GM21526 (cell line): ENCODE measurements at regions not wholly inside any gene's neighbourhood (a gene's known extent, or its start where the extent isn't known, plus 50 kb on each side); places are given as distances from the start of the nearest gene placed in this dataset.
"Not testable (repeated sequence)": the region's sequence is repeated elsewhere in the genome, so short reads cannot be mapped to it uniquely, and the experiment has no call there.

Source experiments
- ATAC-seq: cut with Tn5 transposase; IDR thresholded peaks from one replicate; pipeline ENCODE4 v1.9.1; 2021; ENCODE audit warnings: moderate library complexity; ENCODE audit not compliant: unreplicated experiment, low FRiP score

DNA sequence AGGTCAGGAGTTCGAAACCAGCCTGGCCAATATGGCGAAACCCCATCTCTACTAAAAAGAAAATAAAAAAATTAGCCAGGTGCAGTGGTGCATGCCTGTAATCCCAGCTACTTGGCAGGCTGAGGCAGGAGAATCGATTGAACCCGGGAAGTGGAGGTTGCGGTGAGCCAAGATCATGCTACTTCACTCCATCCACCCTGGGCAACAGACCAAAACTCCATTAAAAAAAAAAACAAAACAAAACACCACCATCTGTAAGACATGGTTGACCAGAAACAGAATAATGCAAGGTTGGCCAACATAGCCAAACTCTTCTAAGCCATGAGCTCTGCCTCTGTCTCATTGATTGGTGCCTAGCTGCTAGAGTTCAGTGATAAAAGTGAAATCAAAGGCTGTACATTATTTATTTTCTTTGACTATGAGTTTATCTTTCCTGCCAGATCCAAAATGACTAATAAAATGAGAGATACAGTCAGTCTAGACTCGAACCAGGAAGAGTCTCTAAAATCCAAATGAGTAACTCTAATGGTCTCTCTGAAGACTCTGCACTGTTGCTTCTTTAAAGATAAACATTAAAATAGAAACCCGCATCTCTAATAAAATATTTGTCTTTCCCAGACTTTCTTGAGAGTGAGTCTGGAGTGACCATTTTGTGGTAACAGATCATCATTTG lies 404.7 kb downstream of the DAD1 start:
- no peak for ATAC-seq

DNA sequence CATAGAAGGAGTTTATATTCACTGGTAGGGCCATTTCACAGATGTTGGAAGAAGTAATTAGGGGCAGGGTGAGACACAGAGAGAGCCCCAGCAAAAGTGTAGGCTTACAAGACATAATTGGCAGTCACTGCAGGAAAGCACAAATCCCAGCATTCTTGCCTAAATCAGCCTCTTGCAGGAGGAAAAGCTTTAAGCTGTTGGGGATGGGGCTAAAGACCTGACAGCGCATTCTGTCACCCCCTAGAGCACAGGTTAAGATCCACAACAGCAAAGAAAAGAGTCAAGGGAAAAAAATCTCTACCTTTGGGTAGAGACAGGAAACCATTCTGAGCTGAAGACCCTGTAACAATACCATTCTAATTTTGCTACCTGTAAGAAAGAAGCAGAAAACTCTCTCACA lies 409.0 kb downstream of the DAD1 start:
- no peak for ATAC-seq

DNA sequence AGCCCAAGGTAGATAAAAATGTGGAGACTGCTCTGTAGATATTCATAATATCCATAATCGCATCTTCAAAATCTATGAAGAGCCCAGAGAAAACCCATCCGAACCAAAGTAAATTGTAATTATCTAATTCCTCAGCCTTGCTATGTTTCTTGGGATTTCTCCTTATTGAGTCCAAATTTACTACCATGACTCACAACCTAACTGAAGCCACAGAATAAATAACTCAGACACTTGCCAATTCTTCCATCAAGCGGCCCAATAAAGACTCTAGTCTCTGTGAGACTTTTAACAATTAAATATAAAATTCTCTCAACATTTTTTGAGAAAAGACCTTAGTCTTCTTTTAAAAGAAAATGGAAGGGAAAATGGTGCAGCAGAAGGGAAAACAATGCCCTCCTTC lies 409.8 kb downstream of the DAD1 start:
- ATAC-seq: no peak

DNA sequence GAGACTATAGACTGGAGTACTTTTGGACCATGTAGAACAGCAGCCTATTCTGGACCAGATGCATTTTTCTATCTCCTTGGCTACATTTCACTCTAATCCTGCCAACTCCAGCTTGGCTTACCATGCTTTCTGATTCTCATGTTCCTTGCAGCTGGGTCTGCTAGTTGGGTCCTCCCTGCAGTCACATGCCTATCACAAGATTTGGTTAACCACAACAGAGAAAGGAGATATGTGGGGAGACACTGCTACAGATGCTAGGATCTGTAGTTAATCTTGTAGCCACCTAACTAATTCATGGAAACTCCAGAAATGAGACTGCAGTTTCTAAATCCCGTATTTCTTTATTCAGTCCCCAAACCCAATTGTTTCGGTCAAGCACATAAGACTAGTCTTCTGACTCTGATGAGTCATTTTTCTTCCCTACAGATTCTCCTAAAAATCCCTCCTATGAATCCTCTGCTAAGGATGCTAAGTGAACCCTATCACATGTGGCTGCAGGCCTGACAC lies 410.6 kb downstream of the DAD1 start:
- ATAC-seq: no peak

DNA sequence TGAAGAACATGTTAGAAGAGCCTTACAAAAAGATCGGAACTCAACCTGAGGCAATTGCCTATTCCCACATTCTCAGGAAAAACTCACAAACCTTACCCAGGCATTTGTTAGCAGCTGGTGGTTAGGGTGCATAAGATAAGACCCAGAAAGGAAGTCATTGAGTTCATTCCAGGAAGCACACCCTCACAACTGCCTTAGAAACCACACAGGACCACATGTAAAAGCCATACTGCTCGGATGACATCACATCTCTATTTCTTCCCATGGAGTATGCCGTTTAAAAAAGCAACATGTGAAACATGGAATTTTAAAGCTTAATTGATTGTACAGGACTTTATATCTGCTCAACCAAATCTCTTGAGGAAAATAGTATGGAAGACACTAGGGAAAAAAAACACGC lies 411.2 kb downstream of the DAD1 start:
- no peak for ATAC-seq

DNA sequence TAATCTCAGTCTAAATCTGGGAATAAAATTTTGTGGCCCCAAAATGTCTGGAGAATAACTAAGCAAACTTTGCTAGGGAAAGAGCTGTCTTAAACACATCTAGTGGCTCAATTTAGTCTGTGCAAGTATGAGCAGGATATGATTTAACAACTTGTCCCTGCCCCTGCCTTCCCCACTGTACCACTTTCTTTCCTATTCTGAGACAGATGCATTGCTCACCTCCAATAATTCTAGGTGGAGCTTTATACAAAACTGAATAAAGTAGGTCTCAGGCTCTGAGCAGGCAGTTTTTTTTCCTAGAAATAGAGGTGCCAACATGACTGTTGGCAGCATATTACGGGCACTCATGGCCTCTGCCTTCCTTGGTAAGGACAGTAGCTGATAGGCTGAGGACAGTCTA lies 412.1 kb downstream of the DAD1 start:
- no peak for ATAC-seq

DNA sequence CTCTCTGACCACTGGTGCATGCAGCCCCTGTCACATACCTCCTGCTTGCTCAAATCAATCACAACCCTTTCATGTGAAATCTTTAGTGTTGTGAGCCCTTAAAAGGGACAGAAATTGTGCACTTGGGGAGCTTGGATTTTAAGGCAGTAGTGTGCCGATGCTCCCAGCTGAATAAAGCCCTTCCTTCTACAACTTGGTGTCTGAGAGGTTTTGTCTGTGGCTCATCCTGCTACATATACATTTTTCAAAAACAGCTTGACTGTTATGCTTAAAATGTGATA lies 413.8 kb downstream of the DAD1 start:
- ATAC-seq: not testable (repeated sequence)

DNA sequence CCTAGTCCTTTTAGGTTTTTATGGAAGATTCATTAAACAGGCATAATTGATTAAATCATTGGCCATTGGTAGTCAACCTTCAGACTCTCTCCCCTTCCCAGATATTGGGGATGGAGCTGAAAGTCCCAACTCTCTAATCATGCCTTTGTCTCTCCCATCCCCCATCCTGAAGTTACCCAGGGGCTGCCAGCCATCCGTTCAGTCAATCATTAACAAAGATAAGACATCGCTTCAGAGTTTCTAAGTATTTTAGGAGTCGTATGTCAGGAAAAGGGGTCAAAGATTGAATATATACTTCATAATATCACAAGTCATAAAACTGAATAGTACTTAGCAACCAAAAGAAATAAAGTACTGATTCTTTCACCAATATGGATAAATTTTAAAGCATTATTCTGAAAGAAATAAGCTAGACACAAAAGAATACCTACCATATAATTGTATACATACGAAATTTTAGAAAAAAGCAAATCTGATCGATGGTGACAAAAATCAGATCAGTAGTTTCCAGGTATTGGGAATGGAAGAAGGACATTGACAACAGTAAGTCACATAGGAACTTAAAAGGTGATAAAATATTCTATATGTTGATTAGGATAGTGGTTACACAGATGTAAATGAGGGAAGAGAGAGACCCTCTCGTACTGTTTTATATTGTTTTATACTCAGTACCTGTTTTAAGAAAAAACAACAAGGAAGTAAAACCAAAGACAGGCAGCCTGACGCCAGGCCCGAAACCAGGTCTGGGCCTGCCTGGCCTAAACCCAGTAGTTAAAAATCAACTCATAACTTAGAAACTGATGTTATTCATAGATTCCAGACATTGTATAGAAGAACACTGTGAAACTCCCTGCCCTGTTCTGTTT lies 414.4 kb downstream of the DAD1 start:
- no peak for ATAC-seq

DNA sequence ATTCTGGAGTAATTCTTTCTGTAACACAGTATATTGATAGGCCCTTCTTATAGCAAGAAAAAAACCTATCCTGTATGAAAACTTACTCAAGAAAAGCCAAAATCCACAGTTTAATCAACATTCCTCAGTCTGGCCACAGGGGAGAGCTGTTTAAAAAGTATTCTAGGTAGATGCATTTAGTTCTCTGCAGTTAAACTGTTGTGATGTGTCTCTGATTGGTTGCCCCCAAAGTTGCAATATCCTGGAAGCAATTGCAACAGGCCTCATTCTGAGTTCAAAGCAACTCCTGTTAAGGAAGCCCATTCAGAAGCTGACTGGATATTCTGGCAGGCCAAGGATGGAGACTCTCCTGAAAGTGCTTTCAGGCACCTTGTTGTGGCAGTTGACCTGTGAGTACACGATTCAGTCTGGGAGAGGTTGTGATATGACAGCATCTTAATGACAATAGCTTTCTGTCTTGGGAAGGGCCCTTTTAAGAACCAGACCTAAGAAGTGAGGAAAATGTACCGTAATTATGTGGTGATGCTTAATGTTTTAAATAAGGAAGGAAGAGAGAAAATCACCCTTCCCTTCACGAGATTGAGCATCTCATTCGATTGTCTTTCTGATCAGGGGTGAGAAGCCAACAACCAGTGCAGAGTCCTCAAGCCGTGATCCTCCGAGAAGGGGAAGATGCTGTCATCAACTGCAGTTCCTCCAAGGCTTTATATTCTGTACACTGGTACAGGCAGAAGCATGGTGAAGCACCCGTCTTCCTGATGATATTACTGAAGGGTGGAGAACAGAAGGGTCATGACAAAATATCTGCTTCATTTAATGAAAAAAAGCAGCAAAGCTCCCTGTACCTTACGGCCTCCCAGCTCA lies 420.7 kb downstream of the DAD1 start:
- ATAC-seq: no peak

DNA sequence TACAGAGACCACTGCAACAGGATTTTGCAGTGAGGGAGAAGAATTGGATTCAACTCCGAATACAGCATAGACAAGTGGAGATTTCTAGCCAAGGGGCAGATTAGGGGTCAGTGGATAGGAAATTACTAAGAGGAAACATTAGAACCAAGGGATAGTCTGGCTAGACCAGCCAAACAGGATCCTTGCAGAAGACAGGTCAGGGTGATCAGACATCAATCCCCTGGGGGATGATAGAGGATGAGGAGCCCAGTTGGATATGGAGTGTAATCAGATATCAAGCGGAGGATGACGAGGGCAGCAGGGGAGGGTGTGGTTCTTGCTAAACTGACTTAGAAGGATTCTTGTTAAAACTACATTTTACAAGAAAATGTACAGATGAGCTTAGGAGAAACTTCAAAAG lies 424.4 kb downstream of the DAD1 start:
- ATAC-seq: no peak

DNA sequence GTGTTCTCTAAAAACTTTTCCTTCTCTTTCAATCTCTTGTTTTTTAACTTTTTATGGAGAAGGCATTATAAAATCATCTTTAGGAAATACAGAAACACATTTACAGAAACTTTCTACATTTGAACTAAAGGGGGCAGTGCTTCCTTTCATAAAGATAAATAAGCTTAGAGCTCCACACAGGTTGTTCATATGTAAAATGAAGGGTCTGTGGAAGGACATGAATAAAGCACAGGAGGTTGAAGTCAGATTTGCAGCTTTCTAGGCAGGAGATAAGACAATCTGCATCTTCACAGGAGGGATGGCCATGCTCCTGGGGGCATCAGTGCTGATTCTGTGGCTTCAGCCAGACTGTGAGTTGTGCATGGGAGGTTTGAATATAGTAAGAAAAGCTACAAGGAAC lies 426.0 kb downstream of the DAD1 start:
- ATAC-seq: no peak

DNA sequence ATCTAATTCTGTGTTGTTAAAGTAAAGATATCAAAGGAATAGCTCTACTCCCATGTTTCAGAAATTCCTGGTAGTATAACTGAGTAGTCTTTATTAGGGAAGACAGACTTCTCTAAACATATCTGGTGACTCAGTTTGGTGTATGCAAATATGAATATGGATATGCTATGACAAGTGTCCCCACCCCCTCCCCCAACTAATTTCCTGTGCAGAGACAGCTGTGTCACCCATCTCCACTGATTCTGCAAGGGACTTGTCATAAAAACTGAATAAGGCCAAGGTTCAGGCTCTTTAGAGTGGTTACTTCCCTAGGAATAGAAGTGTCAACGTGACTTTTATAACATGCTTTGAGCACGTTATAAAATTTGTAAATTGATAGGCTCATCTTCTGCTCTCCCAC lies 429.1 kb downstream of the DAD1 start:
- no peak for ATAC-seq

DNA sequence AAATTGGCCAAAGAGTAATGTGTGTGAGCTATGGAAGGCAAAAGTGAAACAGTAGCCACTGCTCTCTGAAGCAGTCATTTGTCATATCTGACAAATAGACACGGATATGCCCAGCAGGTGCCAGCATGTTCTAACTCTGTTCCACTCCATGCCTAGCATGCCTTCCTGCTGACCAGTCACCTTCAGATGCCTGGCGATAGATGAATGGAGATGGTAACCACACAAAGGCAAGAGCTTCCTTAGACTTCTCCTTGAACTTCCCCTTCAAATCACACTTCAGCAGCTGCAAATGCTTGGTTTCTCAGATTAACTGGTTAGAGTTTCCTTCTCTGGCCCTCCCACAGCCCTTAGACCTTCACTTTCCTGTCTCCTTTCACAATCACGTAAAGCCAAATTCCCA lies 429.9 kb downstream of the DAD1 start:
- no peak for ATAC-seq

DNA sequence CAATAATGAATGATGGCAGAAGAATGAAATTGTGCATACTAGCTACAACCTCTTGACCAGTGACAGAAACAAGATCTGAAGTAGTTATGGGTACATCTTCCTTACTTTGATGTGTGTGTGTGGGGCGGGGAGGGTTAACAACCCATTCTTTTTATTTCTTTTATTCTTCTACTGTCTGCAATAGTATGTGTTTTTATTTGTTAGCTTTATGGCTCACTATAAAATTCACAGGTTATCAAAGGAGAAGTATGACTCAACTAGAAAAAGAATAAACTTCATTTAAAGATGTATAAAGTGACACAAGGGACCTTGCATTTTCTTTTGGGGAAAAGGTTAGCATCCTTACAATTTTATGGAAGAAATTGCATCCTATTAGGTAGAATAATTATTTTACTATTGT lies 430.5 kb downstream of the DAD1 start:
- no peak for ATAC-seq

DNA sequence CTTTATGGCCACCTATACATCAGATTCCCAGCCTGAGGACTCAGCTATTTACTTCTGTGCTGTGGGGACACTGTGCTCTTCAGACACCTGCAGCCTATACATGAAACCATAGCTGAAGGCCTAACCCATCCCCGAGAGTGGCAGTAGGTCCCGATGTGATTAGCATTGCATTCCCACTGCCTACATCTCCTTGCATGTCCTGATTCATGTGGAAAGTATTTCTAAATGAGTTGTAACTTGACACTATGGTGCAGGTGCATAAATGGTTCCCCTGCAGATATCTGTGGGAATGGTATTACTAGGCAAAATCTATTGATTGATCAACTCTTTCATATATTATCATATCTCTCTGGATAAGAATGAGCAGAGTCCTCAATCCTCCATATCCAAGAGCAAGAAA lies 433.5 kb downstream of the DAD1 start:
- no peak for ATAC-seq

DNA sequence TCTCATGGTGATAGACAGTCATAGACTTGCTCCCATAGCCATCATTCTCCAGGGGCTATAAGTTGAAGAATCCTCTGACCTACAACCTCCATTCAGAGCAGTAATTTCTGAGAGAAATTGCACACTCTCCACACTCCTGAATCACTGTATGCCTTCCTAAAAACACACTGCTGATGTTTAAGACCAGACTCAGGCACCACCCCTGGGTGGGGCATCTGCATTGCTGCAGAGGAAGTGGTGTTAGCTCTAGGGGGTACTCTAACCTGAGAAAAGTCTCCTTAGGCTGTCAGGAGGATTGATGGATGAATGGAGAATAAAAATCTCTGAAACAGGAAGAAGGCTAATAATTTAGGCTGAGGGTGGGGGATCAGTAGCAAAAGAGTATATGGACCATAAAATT lies 436.1 kb downstream of the DAD1 start:
- ATAC-seq: no peak

DNA sequence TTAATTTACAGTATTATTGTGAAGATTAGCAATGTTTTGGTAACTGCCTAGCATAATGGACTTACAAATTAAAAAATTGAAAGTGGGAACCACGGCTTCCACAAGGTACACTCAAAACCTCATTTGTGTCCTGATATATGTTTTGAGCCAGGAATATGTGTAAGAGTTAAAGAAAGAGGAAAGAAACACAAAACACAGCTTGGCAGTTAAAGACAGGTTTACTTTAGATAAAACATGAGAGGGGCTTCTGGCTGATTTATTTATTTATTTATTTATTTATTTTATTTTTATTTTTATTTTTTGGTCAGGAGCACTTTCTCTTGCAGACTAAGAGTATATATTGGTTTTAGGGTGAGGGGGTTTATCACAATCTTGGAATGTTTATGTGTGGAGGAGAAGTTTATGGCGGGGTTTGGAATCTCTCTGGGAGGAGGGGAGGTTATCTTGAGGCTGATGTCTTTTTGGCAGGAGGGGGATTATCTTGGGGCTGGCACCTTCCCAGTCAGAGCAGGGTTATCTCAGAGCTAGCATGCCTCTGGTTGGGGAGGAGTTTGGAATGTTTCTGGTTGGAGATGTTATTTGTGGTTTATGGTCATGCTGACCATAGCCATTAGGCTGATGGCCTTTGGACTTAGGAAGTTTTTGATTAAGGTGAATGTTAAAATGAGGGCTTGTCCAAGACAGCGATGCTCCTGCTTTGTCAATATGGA lies 436.7 kb downstream of the DAD1 start:
- ATAC-seq: no peak

DNA sequence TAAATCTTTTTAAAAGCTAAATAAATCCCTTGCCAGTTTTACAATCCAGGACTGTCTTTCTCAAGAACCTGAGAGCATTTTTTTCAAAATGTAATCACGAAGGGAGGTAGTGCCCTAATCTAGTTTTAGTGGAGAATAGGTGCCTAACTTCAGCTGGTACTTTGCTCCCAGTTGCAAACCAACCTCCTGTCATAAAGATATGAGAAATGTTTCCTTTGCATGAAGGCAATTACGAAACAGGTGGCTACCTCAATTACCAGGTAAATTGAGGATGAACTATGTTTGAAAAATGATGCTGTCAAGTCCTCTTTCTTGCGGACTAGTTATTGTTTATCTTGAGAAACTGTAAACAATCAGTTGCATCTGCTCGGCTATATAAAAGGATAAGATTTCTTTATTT lies 437.9 kb downstream of the DAD1 start:
- ATAC-seq: no peak

DNA sequence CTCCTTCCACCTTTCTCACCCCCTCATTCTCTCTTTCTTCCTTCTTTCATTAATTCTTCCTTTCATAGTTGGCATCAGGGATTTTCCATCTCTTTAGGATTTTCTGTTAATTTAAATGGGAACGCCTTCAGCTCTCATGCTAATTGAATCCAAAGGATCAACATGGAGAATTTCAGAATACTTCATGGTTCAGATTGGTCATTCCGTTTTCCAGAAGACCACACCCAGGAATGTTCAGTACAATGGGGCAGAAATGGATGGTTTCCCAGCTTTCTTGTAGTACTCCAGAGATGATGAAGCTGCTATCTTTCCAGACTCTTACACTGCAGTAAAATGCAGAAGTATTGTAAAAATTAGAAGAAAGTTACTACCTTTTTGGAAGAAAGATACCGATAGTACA lies 440.0 kb downstream of the DAD1 start:
- no peak for ATAC-seq

DNA sequence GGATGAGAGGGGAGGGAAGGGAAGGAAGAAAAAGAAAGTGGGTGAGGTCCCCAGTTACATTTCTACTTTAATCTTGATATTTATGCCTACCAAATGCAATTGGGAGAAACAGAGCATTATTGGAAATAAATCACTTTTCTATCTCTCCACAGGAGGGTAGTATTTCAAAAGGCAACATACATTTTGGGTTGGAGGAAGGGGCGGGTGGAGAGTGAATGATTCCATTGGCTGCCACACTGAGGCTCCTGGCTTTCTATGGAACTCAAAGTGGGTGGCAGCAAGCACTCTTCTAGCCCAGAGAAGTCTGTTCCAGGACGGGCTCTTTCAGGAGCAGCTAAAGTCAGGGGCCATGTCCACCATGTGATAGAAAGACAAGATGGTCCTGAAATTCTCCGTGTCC lies 441.3 kb downstream of the DAD1 start:
- ATAC-seq: no peak

DNA sequence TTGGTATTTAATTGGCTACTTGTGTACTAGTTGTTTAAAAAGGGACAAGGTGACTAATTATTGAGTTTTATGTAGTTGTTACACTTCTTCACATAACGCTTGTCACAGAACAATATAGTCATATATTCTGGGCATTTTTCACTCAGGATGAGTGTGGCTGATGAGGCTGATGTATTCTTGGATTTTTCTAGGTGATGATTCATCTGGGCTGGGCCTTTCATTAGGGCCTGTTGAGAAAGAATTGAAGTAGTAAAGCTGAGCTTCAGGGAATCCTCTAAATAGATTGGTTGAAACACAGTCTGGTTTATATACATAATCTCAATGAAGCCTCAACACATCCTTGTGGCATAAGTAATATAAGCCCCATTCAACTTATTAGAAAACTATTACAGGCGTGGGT lies 445.7 kb downstream of the DAD1 start:
- no peak for ATAC-seq
